NCI-H1092 (cell line): ENCODE measurements at regions not wholly inside any gene's neighbourhood (a gene's known extent, or its start where the extent isn't known, plus 50 kb on each side); places are given as distances from the start of the nearest gene placed in this dataset.

Source experiments
- DNase-seq: peaks from one replicate; lab custom pipeline; 2025; lab: John Stamatoyannopoulos, UW

- no peak for DNase-seq
These were observed 75.1 kb upstream of the FSTL4 start for GRCh38 chr5:133687212-133688061.

GRCh38 chr5:133686566-133686965, 74.2 kb upstream of the FSTL4 start:
- DNase-seq = no peak

- no peak for DNase-seq
These were observed 73.2 kb upstream of the FSTL4 start for GRCh38 chr5:133685402-133686018.

- no peak for DNase-seq
These were observed 71.6 kb upstream of the FSTL4 start for GRCh38 chr5:133683646-133684596.

GRCh38 chr5:133682451-133682850, 70.1 kb upstream of the FSTL4 start:
- DNase-seq = no peak

GRCh38 chr5:133681896-133682295, 69.6 kb upstream of the FSTL4 start:
- DNase-seq = no peak

- no peak for DNase-seq
These were observed 68.7 kb upstream of the FSTL4 start for GRCh38 chr5:133680830-133681565.

- no peak for DNase-seq
These were observed 67.2 kb upstream of the FSTL4 start for GRCh38 chr5:133679534-133679933.

GRCh38 chr5:133675376-133676154, 63.2 kb upstream of the FSTL4 start:
- peak; percentile 5 for DNase-seq

- DNase-seq = no peak
These were observed 58.0 kb upstream of the FSTL4 start for GRCh38 chr5:133670336-133670735.

- DNase-seq = no peak
These were observed 57.1 kb upstream of the FSTL4 start for GRCh38 chr5:133669472-133669871.

- DNase-seq = no peak
These were observed 56.1 kb upstream of the FSTL4 start for GRCh38 chr5:133668458-133668857.

GRCh38 chr5:133667217-133667616, 54.9 kb upstream of the FSTL4 start:
- DNase-seq = no peak

- DNase-seq = no peak
These were observed 53.2 kb upstream of the FSTL4 start for GRCh38 chr5:133665571-133665970.

- DNase-seq = no peak
These were observed 52.1 kb upstream of the FSTL4 start for GRCh38 chr5:133664422-133664821.

GRCh38 chr5:133663397-133664054, 51.2 kb upstream of the FSTL4 start:
- no peak for DNase-seq

- DNase-seq = no peak
These were observed 50.2 kb upstream of the FSTL4 start for GRCh38 chr5:133662578-133662977.
